GDM1 (cell line): ENCODE measurements at regions not wholly inside any gene's neighbourhood (a gene's known extent, or its start where the extent isn't known, plus 50 kb on each side); places are given as distances from the start of the nearest gene placed in this dataset.
"Not testable (repeated sequence)": the region's sequence is repeated elsewhere in the genome, so short reads cannot be mapped to it uniquely, and the experiment has no call there.

Source experiments
- DNase-seq: peaks from one replicate; lab custom pipeline; 2025; lab: John Stamatoyannopoulos, UW

- not testable (repeated sequence) for DNase-seq
Measured at GRCh38 chr2:144901386-144901785, 381.5 kb upstream of the ZEB2 start.

DNA sequence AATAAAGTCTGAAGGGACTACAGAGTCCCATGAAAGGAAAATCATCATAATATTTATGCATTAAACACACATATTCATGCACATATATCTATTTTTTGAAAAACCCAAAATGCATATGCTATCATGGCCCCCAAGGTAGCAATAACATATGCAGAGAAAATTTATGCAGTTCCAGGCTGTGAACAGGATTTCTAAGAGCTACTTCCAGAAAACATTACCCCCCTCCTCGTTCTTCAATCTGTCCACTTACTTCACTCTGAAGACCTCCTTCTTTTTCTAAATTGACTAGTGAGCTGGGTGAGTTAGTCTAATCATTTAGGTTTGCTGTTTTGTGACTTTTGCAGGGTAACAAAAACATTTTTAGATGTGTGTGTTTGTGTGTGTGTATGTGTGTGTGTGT is 376.4 kb upstream of the ZEB2 start:
- DNase-seq, result no peak

GRCh38 chr2:144894612-144895599 is 375.0 kb upstream of the ZEB2 start:
- DNase-seq, result no peak

- no peak for DNase-seq
Measured at GRCh38 chr2:144893464-144893863, 373.5 kb upstream of the ZEB2 start.

DNA sequence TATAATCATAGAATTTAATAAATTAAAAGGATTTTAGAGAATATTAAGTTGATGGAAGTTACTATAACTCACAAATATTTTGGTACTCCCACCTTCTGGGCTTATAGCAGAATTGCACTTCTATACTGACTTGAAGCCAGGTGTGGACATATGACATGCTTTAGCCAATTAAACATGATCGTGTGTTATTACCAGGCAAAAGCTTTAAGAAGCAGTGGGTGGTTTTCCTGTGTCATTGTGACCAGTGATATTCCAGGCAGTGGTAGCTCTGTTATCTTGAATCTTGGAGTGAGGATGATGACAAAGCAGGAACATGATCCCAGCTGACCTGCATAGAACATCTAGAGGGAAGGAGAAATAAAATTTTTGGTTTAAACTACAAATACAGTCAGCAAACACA is 370.9 kb upstream of the ZEB2 start:
- DNase-seq, result no peak

DNA sequence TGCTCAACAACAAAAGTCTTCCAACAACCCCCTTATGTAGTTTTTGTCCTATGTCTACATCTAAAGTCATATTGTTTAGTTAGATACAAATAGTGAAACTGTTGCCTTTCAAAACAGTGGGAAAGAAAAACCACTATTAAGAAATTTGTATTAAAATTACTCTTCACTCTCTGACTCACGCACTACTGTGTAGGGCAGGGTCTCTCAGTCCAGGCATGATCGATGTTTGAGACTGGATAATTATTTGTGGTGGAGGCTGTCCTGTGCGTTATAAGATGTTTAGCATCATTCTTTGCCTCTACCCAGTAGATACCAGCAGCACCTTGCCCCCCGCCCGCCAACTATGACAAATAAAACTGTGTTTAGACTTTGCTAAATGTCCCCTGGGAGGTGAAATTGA is 369.4 kb upstream of the ZEB2 start:
- no peak for DNase-seq

DNA sequence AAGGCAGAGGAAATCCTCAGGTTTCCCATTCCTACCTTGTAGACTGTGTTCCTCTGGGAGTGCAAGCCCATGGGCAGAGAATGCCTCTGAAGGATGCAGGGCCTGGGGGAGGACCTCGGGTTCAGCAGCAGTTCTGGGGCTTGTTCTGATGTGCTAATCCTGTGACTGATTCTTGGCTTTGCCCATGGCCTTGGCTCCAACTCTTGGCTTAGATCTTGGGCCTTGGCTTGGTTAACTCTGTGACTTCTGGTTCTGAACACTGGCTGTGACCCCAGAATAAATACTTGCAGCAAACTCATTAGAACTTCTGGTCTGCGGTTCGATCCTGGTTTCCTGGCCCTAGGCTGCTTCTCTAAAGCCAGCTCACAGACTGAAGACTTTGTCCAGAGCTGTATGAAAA is 366.9 kb upstream of the ZEB2 start:
- DNase-seq, result no peak

GRCh38 chr2:144877893-144878292 is 358.0 kb upstream of the ZEB2 start:
- DNase-seq, result no peak

DNA sequence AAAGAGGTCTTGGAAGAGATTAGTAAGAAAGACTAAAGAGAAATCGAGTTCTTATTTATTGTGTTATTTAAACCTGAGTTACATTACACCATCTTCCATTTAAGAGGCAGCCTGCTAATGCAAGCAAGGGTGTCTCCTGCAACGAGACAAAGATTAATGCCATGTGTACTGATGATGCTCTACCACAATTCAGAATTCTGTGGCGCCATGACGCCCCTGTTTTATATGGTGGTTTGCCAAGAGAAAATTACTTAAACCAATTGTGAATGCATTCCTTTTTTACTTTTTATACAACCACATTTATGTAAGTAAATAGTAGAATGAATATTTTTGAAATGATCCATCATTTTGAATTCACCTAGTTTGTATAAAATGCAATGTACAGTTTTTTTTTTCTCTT is 356.1 kb upstream of the ZEB2 start:
- DNase-seq, result no peak

DNA sequence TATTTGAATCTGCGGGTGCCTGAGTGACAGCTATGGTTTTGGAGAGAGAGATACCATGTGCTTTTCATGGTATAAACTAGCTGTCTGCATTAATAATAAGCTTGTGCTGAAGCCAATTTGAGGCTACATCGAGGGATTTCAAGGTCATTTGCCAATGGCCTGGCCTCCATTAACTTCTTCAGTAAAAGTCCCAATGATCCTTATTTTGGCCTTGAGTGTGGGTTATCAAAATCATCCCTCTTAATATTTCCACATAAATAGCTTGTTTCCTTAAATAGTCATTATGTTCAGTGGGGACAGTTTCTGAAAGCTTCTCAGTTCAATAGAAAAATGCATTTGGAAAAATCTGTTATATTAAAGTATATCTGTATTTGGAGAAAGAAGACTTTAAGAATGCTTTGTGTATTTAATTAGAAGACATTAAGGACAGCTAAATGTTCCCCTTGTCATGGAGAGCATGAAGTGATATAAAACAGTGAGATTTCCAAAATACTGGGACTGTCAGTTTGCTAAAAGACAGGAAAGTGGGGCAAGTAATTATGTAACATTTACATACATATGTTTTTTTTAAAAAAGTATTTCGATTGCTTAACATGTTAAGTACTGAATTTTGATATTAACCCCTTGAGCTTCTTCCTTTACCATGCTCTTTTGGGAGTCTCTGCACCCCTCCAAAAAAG is 355.5 kb upstream of the ZEB2 start:
- DNase-seq, result no peak

GRCh38 chr2:144865670-144866069 is 345.8 kb upstream of the ZEB2 start:
- no peak for DNase-seq

GRCh38 chr2:144859716-144860115 is 339.8 kb upstream of the ZEB2 start:
- DNase-seq, result no peak

GRCh38 chr2:144858211-144858610 is 338.3 kb upstream of the ZEB2 start:
- DNase-seq, result no peak

GRCh38 chr2:144854596-144854995 is 334.7 kb upstream of the ZEB2 start:
- DNase-seq, result no peak

DNA sequence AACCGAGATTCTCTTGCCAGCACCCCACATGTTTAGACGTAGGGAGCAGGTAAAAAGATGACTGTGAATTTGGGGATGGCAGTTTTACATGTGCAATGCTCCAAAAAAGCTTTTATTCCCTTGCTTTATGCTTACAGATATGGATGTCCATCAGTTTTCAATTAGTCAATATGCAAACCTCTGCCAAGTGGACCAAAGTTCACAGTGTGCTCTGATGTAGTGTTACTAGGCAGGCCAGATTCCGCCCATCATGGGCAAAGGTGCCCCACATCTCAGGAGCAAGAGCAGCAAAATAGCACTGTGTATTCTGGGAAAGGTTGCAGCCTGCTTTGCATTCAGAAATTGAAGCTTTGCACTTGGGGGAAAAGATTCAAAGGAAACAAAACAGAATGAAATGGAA is 329.7 kb upstream of the ZEB2 start:
- DNase-seq, result no peak

DNA sequence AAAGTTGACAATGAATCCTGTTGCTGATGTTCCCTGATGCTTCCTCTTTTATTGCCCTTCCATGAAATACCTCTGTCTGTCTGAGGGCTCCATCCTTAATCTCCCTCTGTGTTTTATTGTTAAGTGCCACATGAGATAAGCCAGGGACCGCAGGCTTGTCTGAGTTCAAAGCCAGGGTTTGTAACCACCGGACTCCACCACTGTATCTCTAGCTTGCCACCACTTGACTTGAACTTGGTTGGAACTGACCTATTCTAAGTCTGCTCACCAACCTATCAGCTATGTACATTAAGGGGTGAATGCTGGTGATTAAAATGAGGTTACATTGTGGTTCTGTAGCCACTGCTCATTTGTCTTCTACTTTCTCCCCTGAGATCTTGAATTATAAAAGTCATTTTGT is 328.5 kb upstream of the ZEB2 start:
- DNase-seq, result no peak

DNA sequence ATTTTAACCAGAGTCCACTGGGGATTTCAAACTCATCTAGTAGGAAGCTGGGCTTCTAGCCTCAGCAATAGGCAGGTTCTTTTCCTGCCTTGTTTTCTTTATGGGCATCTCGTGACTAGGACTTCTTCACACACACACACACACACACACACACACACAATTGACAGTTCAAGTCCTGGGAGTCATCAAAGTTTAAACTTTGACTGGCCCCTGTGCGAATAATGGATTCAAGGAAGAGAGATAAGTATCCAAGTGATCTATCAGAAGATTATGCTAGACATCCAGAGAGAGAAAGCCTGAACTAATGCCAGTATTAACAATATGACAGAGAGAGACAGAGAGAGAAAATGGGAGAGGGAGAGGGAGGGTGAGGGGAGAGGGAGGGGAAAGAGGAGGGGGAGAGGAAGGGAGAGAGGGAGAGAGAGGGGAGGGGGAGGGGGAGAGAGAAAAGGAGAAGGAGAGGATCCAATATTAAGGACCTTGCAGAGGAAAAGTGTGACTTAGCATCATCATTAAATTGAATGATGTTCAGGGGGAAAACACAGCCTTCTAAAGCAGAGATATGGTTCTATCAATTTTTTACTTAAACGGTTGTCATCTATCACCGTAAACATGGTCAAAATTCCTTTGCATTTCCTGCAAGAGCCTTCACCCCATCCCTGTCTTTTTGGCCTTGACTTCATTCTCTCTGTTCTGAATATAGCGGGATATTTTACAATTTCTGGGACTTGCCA is 327.6 kb upstream of the ZEB2 start:
- DNase-seq, result no peak

- no peak for DNase-seq
Measured at GRCh38 chr2:144836635-144837350, 316.9 kb upstream of the ZEB2 start.

DNA sequence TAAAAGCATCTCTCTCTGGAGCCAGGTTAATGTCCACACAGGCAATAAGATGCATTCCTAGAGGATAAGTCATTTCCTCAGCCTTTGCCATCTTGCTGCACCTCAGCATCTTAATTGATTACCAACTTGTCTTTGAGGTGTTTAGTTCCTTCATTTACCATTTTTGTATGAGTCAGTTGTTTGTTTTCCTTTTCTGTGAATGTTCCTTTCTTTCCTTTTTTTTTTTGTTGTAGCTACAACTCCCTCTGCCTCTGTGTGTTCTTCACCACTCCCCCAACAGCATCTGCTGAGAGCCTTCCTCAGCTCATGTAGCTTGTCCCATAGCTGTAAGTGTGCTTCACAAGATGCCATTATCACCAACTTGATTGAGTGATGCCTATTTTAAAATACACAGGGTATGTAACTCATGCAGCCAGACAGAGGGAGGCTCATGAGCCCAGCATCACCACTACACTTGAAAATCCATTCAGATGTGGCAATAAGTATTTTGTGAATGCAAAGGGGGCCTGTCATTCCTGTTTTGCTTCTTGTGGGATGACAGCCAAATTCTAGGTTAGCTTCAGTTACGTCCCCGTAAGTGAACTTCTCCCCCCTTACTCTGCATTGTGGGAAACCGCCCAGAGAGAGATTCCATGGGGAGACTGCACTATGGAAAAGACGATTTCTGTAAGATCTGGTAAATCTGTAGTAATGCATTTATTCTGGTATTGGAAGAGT is 315.9 kb upstream of the ZEB2 start:
- DNase-seq, result no peak

DNA sequence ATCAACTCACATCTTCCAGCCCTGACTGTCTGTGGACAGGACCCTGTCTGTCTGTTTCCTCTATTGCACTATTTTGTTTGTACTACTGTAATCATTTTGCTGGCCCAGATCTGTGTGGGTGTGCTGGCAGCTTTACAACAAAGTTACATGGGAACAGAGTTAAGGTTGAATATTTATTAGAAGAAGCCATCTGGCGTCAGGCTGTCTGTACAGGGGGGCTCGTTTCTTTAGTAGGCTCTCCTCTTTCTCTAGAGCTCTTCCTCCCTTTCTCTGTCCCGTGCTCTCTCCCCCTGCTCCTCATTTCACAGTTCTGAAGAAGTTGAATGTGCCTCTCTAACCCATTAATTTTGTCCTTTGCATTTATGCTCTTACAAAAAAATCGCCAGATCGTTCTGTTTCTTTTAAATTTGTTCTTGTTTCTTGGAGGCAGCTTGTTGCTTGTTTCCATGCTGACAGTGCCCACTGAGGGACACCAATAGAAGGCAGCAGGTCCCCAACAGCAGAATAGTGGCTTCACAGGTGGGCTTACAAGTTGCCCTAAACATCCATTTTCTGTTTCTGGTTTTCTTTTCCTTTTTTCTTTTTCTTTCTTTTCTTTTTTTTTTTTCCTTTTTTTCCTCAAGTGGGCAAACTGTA is 315.2 kb upstream of the ZEB2 start:
- no peak for DNase-seq

DNA sequence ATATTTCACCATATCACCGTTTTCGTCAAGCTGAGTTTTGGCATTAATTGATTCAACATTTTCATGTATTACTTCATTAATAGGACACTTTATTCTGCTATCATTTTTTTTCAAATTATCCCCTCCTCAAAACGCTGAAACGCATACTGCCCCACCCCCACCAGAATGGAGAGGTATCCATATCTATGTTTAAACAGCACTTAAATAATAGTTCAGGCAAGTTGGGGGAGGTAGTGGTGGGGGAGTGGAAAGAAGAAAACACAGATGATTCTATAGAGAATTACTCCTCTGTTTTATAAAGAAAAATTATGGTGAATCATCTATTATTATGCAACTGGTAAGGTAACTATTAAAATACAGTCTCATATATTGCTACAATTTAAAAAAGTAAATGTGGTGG is 314.4 kb upstream of the ZEB2 start:
- DNase-seq, result no peak
